ENCODE measurements at regions not wholly inside any gene's neighbourhood (a gene's known extent, or its start where the extent isn't known, plus 50 kb on each side); places are given as distances from the start of the nearest gene placed in this dataset.

DNA sequence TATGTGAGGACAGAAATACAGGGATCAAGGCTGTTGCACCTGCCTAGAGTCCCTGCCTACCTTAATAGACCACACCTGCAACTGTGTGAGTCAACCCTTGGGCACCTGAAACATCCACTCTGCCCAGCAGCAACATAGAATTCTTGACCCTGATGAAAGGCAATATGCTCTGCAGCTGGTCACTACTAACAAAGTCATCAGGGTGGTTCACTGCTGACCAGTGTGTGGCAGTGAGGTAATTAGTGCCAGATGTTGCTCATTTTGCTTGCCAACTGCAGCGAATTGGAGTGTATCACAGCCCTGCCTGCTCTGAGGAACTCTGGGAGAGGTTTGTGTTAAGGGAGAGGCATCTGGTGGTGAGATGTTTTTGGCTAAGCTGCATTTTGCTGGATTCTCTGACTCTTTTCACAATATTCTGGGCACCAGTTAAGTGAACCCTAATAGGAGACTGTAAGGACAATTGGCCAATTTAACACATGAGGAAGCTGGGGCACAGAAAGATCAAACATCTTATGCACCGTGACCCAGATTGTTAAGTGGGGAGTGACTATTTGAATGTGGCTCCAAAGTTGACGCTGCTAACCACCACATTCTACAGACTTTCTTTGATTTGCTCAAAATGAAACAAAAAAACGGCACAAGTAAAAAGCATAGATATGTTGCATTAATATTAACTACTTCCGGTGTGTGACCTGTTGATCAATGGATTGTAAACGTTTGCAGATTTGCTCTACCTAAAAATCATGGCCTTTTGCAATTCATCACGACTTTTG lies 61.9 kb upstream of the OPRM1 start:
- Histone ChIP-seq H3K9me3 (ENCODE audit: low read length) (no peaks in the 10 kb centered on the region), H3K27me3 (ENCODE audit: control insufficient read depth in 1 of 2, insufficient read depth in 2 of 2, low read length in 2 of 2) (no peaks in the 10 kb centered on the region), H3K9ac (ENCODE audit: insufficient read depth, low read depth, low read length) (no peak overlapping the region), H3K79me2 (ENCODE audit: insufficient read depth, low read length) (no peaks in the 10 kb centered on the region), H3K27ac (ENCODE audit: extremely low read length, insufficient read depth, low read length) (no peak overlapping the region), H2AFZ (ENCODE audit: low read length) (no peak overlapping the region), H3K4me1 (ENCODE audit: insufficient read depth, low read length) (no peaks in the 10 kb centered on the region), H3K4me3 (replicated peaks in 1 of 3; ENCODE audit: insufficient read depth in 1 of 3, low read depth in 2 of 3, low read length in 3 of 3) (no peak overlapping the region), H4K20me1 (ENCODE audit: insufficient read depth, low read length) (no peaks in the 10 kb centered on the region), H3K4me2 (ENCODE audit: low read depth, low read length) (no peak overlapping the region), H3K36me3 (replicated peaks in 1 of 2; ENCODE audit: control insufficient read depth in 1 of 2, insufficient read depth in 2 of 2, low read length in 2 of 2) (no peaks in the 10 kb centered on the region)
- BruUV-seq (replicated peaks): no TSS peak
- in situ Hi-C loops (cut with HindIII; ENCODE audit: extremely low pct_ligation_motif_present, low pct_unique_long_range_greater_than_20kb): no loop called here
- FAIRE-seq: no peak
- intact Hi-C loops (cut with micrococcal nuclease; ENCODE audit: unreplicated experiment): no loop called here
- ChIA-PET CTCF (ENCODE audit: low intra/inter-chr PET ratio, low total read pairs) (no interaction called here), POLR2A (no interaction called here)
- TF ChIP-seq DDIT3 (CRISPR knock-in tag; IDR thresholded peaks at IDR 0.05): no peak
- no peak for TF ChIP-seq ZNF770 (CRISPR knock-in tag; IDR thresholded peaks at IDR 0.05)
- TF ChIP-seq HOXA9 (CRISPR knock-in tag; IDR thresholded peaks at IDR 0.05; ENCODE audit: borderline replicate concordance): no peak
- no peak for TF ChIP-seq ZNF746 (CRISPR knock-in tag; IDR thresholded peaks at IDR 0.05)
- no peak for TF ChIP-seq TGIF2 (CRISPR knock-in tag; IDR thresholded peaks at IDR 0.05)
- TF ChIP-seq ZMYM3 (CRISPR knock-in tag; IDR thresholded peaks at IDR 0.05): no peak
- no peak for TF ChIP-seq MIER3 (CRISPR knock-in tag; IDR thresholded peaks at IDR 0.05; ENCODE audit: borderline replicate concordance)
- TF ChIP-seq, protein P1, sequence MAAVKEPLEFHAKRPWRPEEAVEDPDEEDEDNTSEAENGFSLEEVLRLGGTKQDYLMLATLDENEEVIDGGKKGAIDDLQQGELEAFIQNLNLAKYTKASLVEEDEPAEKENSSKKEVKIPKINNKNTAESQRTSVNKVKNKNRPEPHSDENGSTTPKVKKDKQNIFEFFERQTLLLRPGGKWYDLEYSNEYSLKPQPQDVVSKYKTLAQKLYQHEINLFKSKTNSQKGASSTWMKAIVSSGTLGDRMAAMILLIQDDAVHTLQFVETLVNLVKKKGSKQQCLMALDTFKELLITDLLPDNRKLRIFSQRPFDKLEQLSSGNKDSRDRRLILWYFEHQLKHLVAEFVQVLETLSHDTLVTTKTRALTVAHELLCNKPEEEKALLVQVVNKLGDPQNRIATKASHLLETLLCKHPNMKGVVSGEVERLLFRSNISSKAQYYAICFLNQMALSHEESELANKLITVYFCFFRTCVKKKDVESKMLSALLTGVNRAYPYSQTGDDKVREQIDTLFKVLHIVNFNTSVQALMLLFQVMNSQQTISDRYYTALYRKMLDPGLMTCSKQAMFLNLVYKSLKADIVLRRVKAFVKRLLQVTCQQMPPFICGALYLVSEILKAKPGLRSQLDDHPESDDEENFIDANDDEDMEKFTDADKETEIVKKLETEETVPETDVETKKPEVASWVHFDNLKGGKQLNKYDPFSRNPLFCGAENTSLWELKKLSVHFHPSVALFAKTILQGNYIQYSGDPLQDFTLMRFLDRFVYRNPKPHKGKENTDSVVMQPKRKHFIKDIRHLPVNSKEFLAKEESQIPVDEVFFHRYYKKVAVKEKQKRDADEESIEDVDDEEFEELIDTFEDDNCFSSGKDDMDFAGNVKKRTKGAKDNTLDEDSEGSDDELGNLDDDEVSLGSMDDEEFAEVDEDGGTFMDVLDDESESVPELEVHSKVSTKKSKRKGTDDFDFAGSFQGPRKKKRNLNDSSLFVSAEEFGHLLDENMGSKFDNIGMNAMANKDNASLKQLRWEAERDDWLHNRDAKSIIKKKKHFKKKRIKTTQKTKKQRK (IDR thresholded peaks at IDR 0.05; ENCODE audit: low read length): no peak
- no peak for TF ChIP-seq MIER2 (CRISPR knock-in tag; IDR thresholded peaks at IDR 0.05)
- TF ChIP-seq ZNF333 (CRISPR knock-in tag; IDR thresholded peaks at IDR 0.05; ENCODE audit: borderline replicate concordance): no peak
- TF ChIP-seq PHF21A (CRISPR knock-in tag; IDR thresholded peaks at IDR 0.05): no peak
- TF ChIP-seq ZNF501 (CRISPR knock-in tag; IDR thresholded peaks at IDR 0.05): no peak
- TF ChIP-seq, protein P2, sequence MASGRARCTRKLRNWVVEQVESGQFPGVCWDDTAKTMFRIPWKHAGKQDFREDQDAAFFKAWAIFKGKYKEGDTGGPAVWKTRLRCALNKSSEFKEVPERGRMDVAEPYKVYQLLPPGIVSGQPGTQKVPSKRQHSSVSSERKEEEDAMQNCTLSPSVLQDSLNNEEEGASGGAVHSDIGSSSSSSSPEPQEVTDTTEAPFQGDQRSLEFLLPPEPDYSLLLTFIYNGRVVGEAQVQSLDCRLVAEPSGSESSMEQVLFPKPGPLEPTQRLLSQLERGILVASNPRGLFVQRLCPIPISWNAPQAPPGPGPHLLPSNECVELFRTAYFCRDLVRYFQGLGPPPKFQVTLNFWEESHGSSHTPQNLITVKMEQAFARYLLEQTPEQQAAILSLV (CRISPR knock-in tag; IDR thresholded peaks at IDR 0.05; ENCODE audit: borderline replicate concordance): no peak
- TF ChIP-seq KLF6 (CRISPR knock-in tag; IDR thresholded peaks at IDR 0.05): no peak
- no peak for TF ChIP-seq ZNF430 (CRISPR knock-in tag; IDR thresholded peaks at IDR 0.05)
- no peak for DNase-seq (ENCODE audit: low spot score)
- WGBS (ENCODE audit: low lambda C conversion rate): 6% methylated on average over 7 of the region's 7 CpGs
- ATAC-seq: no peak
